Left ventricle myocardium superior (tissue), 1 donor: ENCODE measurements at regions not wholly inside any gene's neighbourhood (a gene's known extent, or its start where the extent isn't known, plus 50 kb on each side); places are given as distances from the start of the nearest gene placed in this dataset.
A peak's percentile ranks its signal among the peaks of the same experiment; 100 is the strongest.
"Not testable (repeated sequence)": the region's sequence is repeated elsewhere in the genome, so short reads cannot be mapped to it uniquely, and the experiment has no call there.

Source experiments
- ATAC-seq: fragments of 200-7000 bp; cut with Tn5 transposase; one replicate; pipeline ENCODE4 v1.9.1; 2020; ENCODE audit warnings: mild to moderate bottlenecking, moderate library complexity
- DNase-seq: peaks from one replicate; pipeline ENCODE4 v3.0.0-alpha.2; 2020
- intact Hi-C: fragments of 100-400 bp; cut with micrococcal nuclease; formaldehyde crosslinking; loops from one replicate; pipeline ENCODE4 v1.11.0; 2022
- donor health status: DM: no; HTN: yes; CAD: no; lungs with severe emphysema.

DNA sequence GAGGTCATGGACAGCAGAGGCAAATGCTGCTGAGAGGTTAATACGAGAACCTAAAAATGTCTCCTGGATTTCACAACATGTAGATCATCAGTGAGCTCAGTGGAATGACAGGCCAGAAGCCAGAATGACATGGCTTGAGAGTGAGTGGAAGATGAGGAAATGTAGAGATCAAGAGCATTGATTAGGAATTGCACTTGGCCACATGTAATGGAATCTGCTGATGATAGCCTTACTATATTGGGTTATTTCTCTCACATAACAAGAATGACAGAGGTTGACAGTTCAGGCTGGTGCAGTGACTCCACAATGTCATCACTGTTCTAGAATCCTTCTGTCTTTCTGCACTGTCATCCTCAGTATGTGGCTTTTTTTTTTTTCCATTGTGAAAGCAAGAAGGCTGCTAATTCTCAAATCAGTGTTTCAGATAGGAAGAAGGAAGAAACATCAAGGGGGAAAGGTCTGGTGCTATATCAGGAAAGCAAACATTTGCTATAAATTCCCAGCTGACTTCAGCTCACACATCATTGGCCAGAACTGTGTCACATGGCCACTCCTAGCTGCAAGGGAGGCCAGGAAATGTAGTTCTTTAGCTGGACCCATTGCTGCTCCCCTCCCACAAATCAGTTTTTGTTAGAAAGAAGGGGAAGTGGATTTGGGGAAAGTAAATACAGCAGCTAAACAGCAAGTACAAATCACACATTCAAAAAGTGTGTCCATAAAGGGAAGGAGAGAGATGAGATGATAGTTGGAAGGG lies 127.2 kb downstream of the FAM161A start:
- ATAC-seq (no peak), DNase-seq (no peak)
- intact Hi-C loops = no loop called here

DNA sequence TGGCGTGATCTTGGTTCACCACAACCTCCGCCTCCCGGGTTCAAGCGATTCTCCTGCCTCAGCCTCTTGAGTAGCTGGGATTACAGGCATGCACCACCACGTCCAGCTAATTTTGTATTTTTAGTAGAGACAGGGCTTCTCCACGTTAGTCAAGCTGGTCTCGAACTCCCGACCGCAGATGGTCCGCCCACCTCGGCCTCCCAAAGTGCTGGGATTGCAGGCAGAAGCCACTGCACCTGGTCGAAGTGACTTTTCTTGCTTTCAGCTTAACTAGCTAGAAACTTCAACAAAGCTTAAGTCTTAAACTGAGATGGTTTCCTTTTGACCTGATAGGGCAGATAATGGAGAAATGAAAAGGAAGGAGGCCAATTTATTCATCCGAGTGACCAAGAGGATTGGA lies 130.5 kb downstream of the FAM161A start:
- ATAC-seq, intact Hi-C loops, DNase-seq: not testable (repeated sequence)

GRCh38 chr2:61722800-61723199 lies 131.1 kb downstream of the FAM161A start:
- DNase-seq (no peak), ATAC-seq (no peak)
- intact Hi-C loops = no loop called here

DNA sequence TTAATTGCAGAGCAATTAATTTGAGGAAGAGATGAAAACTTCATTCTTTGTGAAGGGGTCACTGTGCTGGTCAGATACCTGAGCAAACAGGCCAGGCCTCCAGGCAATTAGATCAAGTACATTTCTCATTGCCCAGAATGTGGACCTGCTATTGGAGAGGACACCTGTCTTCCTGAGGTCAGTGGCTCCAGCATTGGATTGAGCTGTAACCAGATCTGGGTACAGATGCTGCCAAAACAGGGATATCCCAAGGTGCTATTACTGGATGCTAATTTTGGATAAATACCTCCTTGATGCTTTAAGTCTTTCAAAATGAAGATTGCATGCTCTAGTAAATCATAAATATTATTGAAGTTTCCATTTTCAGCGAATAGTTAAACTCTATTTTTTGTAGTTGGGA lies 131.5 kb downstream of the FAM161A start:
- intact Hi-C loops = no loop called here
- DNase-seq = no peak
- no peak for ATAC-seq

GRCh38 chr2:61721382-61721781 lies 132.5 kb downstream of the FAM161A start:
- no peak for ATAC-seq
- no peak for DNase-seq
- intact Hi-C loops = no loop called here

- DNase-seq (no peak), ATAC-seq (no peak)
- intact Hi-C loops = no loop called here
Observed at GRCh38 chr2:61720911-61721310, 132.9 kb downstream of the FAM161A start.

GRCh38 chr2:61718965-61719364 lies 134.9 kb downstream of the FAM161A start:
- peak; percentile 70 for DNase-seq
- ATAC-seq = peak; percentile 91
- intact Hi-C loops = no loop called here

- ATAC-seq = no peak
- DNase-seq = no peak
- intact Hi-C loops = no loop called here
Observed at GRCh38 chr2:61715506-61715905, 138.4 kb downstream of the FAM161A start.

GRCh38 chr2:61714210-61714609 lies 139.7 kb downstream of the FAM161A start:
- ATAC-seq = peak; percentile 86
- DNase-seq = peak; percentile 65
- intact Hi-C loops = no loop called here

GRCh38 chr2:61713457-61713856 lies 140.4 kb downstream of the FAM161A start:
- intact Hi-C loops = no loop called here
- ATAC-seq (peak; percentile 72), DNase-seq (no peak)

GRCh38 chr2:61712060-61712459 lies 141.8 kb downstream of the FAM161A start:
- ATAC-seq (no peak), DNase-seq (no peak)
- intact Hi-C loops = no loop called here

DNA sequence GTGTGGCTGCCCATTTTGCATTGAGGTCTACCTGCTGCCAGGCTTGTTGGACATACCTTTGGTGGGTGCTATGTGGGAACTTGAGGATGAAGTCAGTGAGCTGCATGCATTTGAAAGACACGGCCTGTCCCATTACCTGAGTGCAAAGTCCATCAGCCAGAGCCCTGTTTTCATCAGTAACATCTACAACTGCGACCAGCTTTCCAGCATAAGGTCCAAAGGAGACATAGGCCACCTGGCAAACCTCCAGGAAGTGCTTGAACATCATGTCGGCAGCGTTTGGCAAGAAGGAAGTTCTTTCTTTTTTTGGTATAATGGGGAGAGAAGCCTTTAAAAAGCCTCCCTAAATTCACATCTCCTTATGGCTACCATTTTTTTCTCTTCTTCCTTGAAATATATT lies 143.1 kb downstream of the FAM161A start:
- intact Hi-C loops = no loop called here
- DNase-seq = no peak
- ATAC-seq = no peak

DNA sequence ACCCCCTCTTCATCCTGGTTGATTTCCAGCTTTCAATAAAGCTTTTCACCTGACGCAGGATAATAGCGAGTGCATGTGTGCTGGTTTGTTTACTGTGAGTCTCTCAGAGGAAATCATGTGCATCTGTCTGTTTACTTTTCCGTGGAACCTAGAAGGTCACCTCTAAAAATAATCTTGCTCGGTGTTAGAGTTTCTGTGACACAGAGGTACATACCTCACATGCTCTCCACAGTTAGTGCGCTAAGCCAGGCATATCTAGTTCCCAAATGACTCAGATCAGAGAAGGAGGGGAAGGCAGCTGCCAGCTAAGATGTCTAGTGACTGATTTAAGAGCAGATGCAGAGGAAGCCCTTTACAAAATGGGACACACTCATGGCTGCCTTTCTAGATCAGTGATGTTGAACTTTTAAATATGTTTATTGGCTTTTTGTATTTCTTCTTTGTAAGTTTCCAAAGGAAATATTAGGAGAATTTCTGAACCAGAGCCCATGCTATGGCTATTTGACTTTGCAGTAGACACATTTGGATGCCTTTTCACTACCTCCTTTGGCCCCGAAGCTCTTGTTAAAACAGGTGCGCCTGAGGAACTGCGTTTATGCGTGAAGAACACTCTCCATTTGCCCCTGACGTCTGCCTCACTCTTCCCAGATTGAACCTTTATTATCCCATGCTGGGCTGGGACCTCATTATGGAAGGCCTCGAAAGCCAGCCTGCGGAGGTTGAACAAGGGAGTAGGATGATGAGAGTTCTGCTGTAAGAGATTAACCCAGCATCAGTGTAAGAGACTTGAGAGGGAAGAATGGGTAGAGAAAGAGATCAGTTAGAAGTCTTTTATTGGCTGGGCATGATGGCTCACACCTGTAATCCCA lies 145.6 kb downstream of the FAM161A start:
- DNase-seq (no peak), ATAC-seq (peak; percentile 97)
- intact Hi-C loops = no loop called here

GRCh38 chr2:61705625-61706024 lies 148.2 kb downstream of the FAM161A start:
- DNase-seq (no peak), ATAC-seq (no peak)
- intact Hi-C loops = no loop called here

- ATAC-seq (no peak), DNase-seq (no peak)
- intact Hi-C loops = no loop called here
Observed at GRCh38 chr2:61704364-61704763, 149.5 kb downstream of the FAM161A start.

- intact Hi-C loops = no loop called here
- no peak for ATAC-seq
- no peak for DNase-seq
Observed at GRCh38 chr2:61702088-61702467, 151.8 kb downstream of the FAM161A start.

DNA sequence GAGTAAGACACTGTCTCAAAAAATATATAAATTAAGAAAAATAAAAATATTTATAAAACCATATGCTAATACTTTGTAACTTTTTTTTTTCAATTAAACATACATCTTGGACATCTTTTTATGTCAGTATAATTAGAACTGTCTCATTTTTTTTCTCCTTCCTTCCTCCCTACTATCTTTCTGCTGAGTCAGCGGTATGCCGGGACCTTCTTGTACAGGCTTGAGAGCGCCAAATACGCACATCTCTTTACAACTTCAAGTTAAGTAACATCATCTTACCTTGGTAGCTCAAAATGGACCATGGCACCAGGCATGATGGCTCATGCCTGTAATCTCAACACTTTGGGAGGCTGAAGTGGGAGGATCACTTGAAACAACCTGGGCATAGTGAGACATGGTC lies 153.4 kb downstream of the FAM161A start:
- ATAC-seq (no peak), DNase-seq (no peak)
- intact Hi-C loops = no loop called here

DNA sequence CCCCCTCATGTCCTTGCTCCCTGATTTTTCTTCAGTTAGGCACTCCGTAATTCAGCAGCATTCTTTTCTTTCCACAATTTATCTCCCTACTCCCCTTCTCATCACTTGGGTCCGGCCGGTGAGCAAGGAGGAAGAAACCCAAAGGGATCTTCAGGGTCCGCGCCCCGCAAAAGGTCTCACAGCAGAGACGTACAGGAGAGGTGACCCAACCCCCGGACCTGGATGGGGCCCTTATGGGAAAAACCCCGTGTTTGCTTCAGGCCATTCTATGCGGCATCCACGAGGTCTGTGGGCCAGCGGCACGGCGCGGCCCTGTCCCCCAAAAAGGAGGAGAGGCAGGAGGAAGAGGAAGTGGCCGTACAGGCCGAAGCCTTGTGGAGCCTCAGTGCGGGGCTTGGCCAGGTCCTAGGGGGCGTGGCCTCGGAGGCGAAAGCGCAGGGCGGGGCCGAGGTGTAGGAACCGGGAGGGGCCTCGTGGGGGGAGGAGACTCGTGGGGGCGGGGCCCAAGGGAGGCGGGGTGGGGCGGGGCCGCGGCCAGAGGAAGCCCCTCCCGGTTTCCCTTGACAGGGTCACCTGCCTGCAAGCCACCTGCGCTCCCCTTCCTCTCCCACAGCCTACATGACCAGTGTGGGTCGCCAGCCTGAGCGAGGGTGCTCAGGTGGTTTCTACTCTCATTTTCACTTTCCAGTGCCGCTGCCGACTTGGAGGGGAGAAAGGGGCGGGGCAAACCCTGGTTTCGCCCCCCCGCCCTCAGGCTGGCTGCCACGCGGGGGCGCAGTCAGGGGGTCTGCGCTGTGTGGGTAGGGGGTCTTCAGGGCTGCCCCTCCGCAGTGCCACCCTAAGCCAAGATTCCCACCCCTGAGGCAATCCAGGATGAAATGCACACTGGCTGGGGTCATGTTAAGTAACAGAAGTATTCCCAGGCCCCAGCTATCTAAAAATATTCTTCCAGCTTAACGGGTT lies 156.4 kb upstream of the XPO1 start:
- peak; percentile 100 for ATAC-seq
- peak; percentile 97 for DNase-seq
- intact Hi-C loops = no loop called here

GRCh38 chr2:61693744-61694143 lies 155.6 kb upstream of the XPO1 start:
- ATAC-seq (no peak), DNase-seq (no peak)
- intact Hi-C loops = no loop called here
